LNCAP (cell line): ENCODE measurements at regions not wholly inside any gene's neighbourhood (a gene's known extent, or its start where the extent isn't known, plus 50 kb on each side); places are given as distances from the start of the nearest gene placed in this dataset.

Source experiments
- CTCF ChIP-seq: fragments of 450-650 bp; IDR thresholded peaks from 2 replicates; pipeline ENCODE4 v1.5.1; 2017; ENCODE audit warnings: mild to moderate bottlenecking

DNA sequence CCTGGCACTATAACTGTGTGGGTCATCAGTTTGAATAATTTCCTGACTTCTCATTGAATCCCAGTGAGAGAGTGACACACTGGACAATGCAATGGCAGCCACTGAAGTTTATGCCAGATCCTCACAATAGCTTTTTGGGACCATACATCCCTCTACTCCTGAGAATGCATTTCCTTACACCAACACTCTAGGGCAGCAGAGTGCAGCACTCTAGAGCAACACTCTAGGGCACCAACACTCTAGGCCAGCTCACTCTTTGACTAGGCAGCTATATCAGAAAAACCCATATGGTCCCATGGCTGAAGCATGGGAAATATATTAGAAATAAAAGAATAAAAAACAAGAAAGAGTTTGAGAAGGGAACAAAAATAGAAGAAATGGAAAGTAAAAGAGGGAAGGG lies 309.2 kb downstream of the MAP2K6 start:
- no peak for TF ChIP-seq CTCF

GRCh38 chr17:69724238-69724637 lies 309.7 kb downstream of the MAP2K6 start:
- no peak for TF ChIP-seq CTCF

GRCh38 chr17:69725146-69725545 lies 310.6 kb downstream of the MAP2K6 start:
- TF ChIP-seq CTCF = no peak

DNA sequence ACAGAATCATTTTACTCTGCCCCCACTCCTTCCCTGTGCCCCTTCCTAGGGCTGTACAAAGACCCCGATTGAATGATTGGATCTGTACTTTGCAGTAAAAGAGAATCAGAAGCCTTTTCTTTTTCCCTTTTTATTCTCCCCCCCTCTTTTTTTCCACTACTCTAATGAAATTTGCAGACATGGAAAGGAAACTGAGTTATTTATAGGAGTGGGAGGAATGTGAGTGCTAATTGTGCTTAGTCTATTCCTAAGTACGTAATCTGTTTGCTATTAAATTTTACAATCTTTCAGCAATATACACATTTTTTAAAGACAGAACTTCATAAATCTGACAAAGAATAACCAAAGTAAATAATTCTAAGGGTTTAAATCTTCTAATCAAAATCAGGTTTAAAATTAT lies 314.3 kb downstream of the MAP2K6 start:
- TF ChIP-seq CTCF = no peak

DNA sequence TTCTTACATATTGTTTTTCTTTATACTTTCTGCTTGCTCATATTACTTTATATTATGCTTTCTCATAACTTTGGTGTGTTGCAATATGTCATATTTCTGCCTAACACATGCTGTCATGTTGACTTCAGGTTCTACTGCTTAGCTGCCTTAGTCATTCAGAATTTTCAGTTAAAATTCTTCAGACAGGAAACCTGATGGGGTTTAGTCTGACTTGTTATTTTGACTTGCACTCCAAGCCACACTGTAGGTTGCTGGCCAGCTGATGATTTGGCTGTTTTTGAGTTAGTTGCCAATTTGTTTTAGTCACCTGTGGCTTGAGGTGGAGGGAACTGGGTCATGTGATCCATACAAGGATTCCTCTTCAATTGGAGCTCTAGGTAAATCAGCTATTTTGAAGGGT lies 315.4 kb downstream of the MAP2K6 start:
- TF ChIP-seq CTCF = no peak

DNA sequence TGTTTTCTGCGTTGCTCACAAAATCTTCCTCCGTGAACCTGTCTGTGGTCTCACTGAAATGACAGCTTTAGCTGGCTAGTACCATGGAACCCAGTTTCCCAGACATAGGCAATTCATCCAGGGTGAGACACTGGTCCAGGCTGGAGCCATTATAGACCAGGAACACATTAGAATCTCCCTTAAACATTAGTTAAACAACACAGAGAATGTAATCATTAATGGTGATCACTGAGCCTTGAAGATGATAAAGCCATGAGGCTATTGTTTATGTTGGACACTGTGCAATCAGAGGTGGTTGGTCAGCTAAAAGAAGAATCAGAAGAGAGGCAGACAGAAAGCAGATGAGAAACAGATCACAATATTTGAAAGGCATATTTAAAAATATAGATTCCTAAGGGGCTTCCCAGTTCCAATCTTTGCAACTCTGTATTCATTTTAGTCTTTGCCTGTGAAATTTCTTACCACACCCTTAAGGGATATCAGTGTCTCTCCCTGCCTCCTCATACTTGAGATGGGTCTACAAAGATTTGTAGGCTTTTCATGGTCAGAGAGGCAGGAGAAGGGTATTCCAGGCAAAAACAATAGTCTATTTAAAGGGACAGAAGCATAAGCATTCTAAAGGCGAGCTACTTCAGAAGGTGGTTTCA lies 317.9 kb downstream of the MAP2K6 start:
- no peak for TF ChIP-seq CTCF

- no peak for TF ChIP-seq CTCF
Observed at GRCh38 chr17:69733171-69734012, 318.9 kb downstream of the MAP2K6 start.
